ENCODE measurements at regions not wholly inside any gene's neighbourhood (a gene's known extent, or its start where the extent isn't known, plus 50 kb on each side); places are given as distances from the start of the nearest gene placed in this dataset.

- H3K27me3 ChIP-seq (ENCODE audit: control insufficient read depth in 3 of 3, insufficient read depth in 3 of 3, low read depth in 1 of 3, low read length in 3 of 3): no peaks in the 10 kb centered on the region
- no peak overlapping the region for H3K4ac ChIP-seq (ENCODE audit: low read length)
- H3K4me2 ChIP-seq (ENCODE audit: insufficient read depth, low read length, poor library complexity, severe bottlenecking): no peak overlapping the region
- no peak overlapping the region for H2BK12ac ChIP-seq (ENCODE audit: low read length)
- no peak overlapping the region for H3K23ac ChIP-seq (ENCODE audit: low read depth, low read length, poor library complexity)
- no peak overlapping the region for H2AFZ ChIP-seq (ENCODE audit: low read length)
- H3K18ac ChIP-seq (ENCODE audit: low read length): no peak overlapping the region
- H3K27ac ChIP-seq (replicated peaks; ENCODE audit: low read length): no peak overlapping the region
- no peak overlapping the region for H3K4me3 ChIP-seq (ENCODE audit: low read length in 2 of 2)
- no peak overlapping the region for H3K9ac ChIP-seq (ENCODE audit: low read depth, low read length, poor library complexity)
- DNase-seq (ENCODE audit: low spot score): no peak
- H3K36me3 ChIP-seq (replicated peaks in 1 of 2; ENCODE audit: control insufficient read depth in 2 of 2, insufficient read depth in 2 of 2, low read length in 2 of 2): no peaks in the 10 kb centered on the region
- no peak overlapping the region for H2BK5ac ChIP-seq (ENCODE audit: low read length)
- no peak overlapping the region for H2AK5ac ChIP-seq (ENCODE audit: low read depth, low read length)
- no peaks in the 10 kb centered on the region for H3K79me1 ChIP-seq (ENCODE audit: low read depth, low read length)
- no peak overlapping the region for H2BK120ac ChIP-seq (ENCODE audit: low read depth, low read length)
- WGBS, 2 donors (ENCODE audit: extremely low coverage in 2 of 2, insufficient read length in 2 of 2, insufficient replicate concordance in 1 of 2): no CpG with 5 or more reads among the region's 30 CpGs
- peaks cover 0 to 2% of the 10 kb centered on the region in 2 donors for H3K9me3 ChIP-seq (replicated peaks in 1 of 2; ENCODE audit: control insufficient read depth in 2 of 2, insufficient read depth in 1 of 2, low read depth in 1 of 2, low read length in 2 of 2)
- H4K91ac ChIP-seq (ENCODE audit: low read depth, low read length, poor library complexity): no peak overlapping the region
- H3K4me1 ChIP-seq (ENCODE audit: control insufficient read depth in 2 of 2, insufficient read depth in 1 of 2, low read depth in 1 of 2, low read length in 2 of 2): no peaks in the 10 kb centered on the region
- H4K8ac ChIP-seq (ENCODE audit: low read depth, low read length): no peak overlapping the region
- no peak overlapping the region for H2BK15ac ChIP-seq (ENCODE audit: low read length)
- no peak overlapping the region for H3K14ac ChIP-seq (ENCODE audit: low read length)
Observed at GRCh38 chr3:87375231-87375682, 98.9 kb upstream of the POU1F1 start.

GRCh38 chr3:87370007-87370406, 93.6 kb upstream of the POU1F1 start:
- Histone ChIP-seq H3K79me1 (ENCODE audit: low read depth, low read length) (no peaks in the 10 kb centered on the region), H2BK12ac (ENCODE audit: low read length) (no peak overlapping the region), H3K23ac (ENCODE audit: low read depth, low read length, poor library complexity) (no peak overlapping the region), H3K27me3 (ENCODE audit: control insufficient read depth in 3 of 3, insufficient read depth in 3 of 3, low read depth in 1 of 3, low read length in 3 of 3) (no peaks in the 10 kb centered on the region), H2BK5ac (ENCODE audit: low read length) (no peak overlapping the region), H2AFZ (ENCODE audit: low read length) (no peak overlapping the region), H3K4ac (ENCODE audit: low read length) (no peak overlapping the region), H3K9me3 (replicated peaks in 1 of 2; ENCODE audit: control insufficient read depth in 2 of 2, insufficient read depth in 1 of 2, low read depth in 1 of 2, low read length in 2 of 2) (peaks cover 0 to 2% of the 10 kb centered on the region in 2 donors), H3K18ac (ENCODE audit: low read length) (no peak overlapping the region), H3K9ac (ENCODE audit: low read depth, low read length, poor library complexity) (no peak overlapping the region), H2BK15ac (ENCODE audit: low read length) (no peak overlapping the region), H3K4me2 (ENCODE audit: insufficient read depth, low read length, poor library complexity, severe bottlenecking) (no peak overlapping the region), H3K4me3 (ENCODE audit: low read length in 2 of 2) (no peak overlapping the region), H3K4me1 (ENCODE audit: control insufficient read depth in 2 of 2, insufficient read depth in 1 of 2, low read depth in 1 of 2, low read length in 2 of 2) (peaks cover 0 to 2% of the 10 kb centered on the region in 2 donors), H4K8ac (ENCODE audit: low read depth, low read length) (no peak overlapping the region), H3K36me3 (replicated peaks in 1 of 2; ENCODE audit: control insufficient read depth in 2 of 2, insufficient read depth in 2 of 2, low read length in 2 of 2) (no peaks in the 10 kb centered on the region), H4K91ac (ENCODE audit: low read depth, low read length, poor library complexity) (no peak overlapping the region), H3K14ac (ENCODE audit: low read length) (no peak overlapping the region), H2AK5ac (ENCODE audit: low read depth, low read length) (no peak overlapping the region), H2BK120ac (ENCODE audit: low read depth, low read length) (no peak overlapping the region), H3K27ac (replicated peaks; ENCODE audit: low read length) (no peak overlapping the region)
- DNase-seq (ENCODE audit: low spot score): no peak
- no CpG with 5 or more reads among the region's 1 CpG for WGBS, 2 donors (ENCODE audit: extremely low coverage in 2 of 2, insufficient read length in 2 of 2, insufficient replicate concordance in 1 of 2)

GRCh38 chr3:87367736-87368135, 91.4 kb upstream of the POU1F1 start:
- WGBS, 2 donors (ENCODE audit: extremely low coverage in 2 of 2, insufficient read length in 2 of 2, insufficient replicate concordance in 1 of 2): no CpG with 5 or more reads among the region's 1 CpG

GRCh38 chr3:87363721-87364120, 87.3 kb upstream of the POU1F1 start:
- H2BK5ac ChIP-seq (ENCODE audit: low read length): no peak overlapping the region
- no peak for DNase-seq (ENCODE audit: low spot score)
- H3K27me3 ChIP-seq (ENCODE audit: control insufficient read depth in 3 of 3, insufficient read depth in 3 of 3, low read depth in 1 of 3, low read length in 3 of 3): no peaks in the 10 kb centered on the region
- no peak overlapping the region for H2BK15ac ChIP-seq (ENCODE audit: low read length)
- H2BK12ac ChIP-seq (ENCODE audit: low read length): no peak overlapping the region
- no peak overlapping the region for H3K23ac ChIP-seq (ENCODE audit: low read depth, low read length, poor library complexity)
- H3K4me3 ChIP-seq (ENCODE audit: low read length in 2 of 2): no peak overlapping the region
- no peak overlapping the region for H2BK120ac ChIP-seq (ENCODE audit: low read depth, low read length)
- no peak overlapping the region for H4K8ac ChIP-seq (ENCODE audit: low read depth, low read length)
- H3K4ac ChIP-seq (ENCODE audit: low read length): no peak overlapping the region
- no peaks in the 10 kb centered on the region for H3K4me1 ChIP-seq (ENCODE audit: control insufficient read depth in 2 of 2, insufficient read depth in 1 of 2, low read depth in 1 of 2, low read length in 2 of 2)
- no peaks in the 10 kb centered on the region for H3K36me3 ChIP-seq (replicated peaks in 1 of 2; ENCODE audit: control insufficient read depth in 2 of 2, insufficient read depth in 2 of 2, low read length in 2 of 2)
- H3K14ac ChIP-seq (ENCODE audit: low read length): no peak overlapping the region
- H3K9me3 ChIP-seq (replicated peaks in 1 of 2; ENCODE audit: control insufficient read depth in 2 of 2, insufficient read depth in 1 of 2, low read depth in 1 of 2, low read length in 2 of 2): no peaks in the 10 kb centered on the region
- H3K27ac ChIP-seq (replicated peaks; ENCODE audit: low read length): no peak overlapping the region
- H4K91ac ChIP-seq (ENCODE audit: low read depth, low read length, poor library complexity): no peak overlapping the region
- no peak overlapping the region for H2AFZ ChIP-seq (ENCODE audit: low read length)
- H3K4me2 ChIP-seq (ENCODE audit: insufficient read depth, low read length, poor library complexity, severe bottlenecking): no peak overlapping the region
- no peak overlapping the region for H3K9ac ChIP-seq (ENCODE audit: low read depth, low read length, poor library complexity)
- no peak overlapping the region for H2AK5ac ChIP-seq (ENCODE audit: low read depth, low read length)
- WGBS, 2 donors (ENCODE audit: extremely low coverage in 2 of 2, insufficient read length in 2 of 2, insufficient replicate concordance in 1 of 2): no CpG with 5 or more reads among the region's 2 CpGs
- no peaks in the 10 kb centered on the region for H3K79me1 ChIP-seq (ENCODE audit: low read depth, low read length)
- H3K18ac ChIP-seq (ENCODE audit: low read length): no peak overlapping the region

More at GRCh38 chr3:87367736-87368135, 91.4 kb upstream of the POU1F1 start:
- Histone ChIP-seq H2BK15ac (ENCODE audit: low read length) (no peak overlapping the region), H3K36me3 (replicated peaks in 1 of 2; ENCODE audit: control insufficient read depth in 2 of 2, insufficient read depth in 2 of 2, low read length in 2 of 2) (no peaks in the 10 kb centered on the region), H3K14ac (ENCODE audit: low read length) (no peak overlapping the region), H2AK5ac (ENCODE audit: low read depth, low read length) (no peak overlapping the region), H4K8ac (ENCODE audit: low read depth, low read length) (no peak overlapping the region), H3K79me1 (ENCODE audit: low read depth, low read length) (no peaks in the 10 kb centered on the region), H3K23ac (ENCODE audit: low read depth, low read length, poor library complexity) (no peak overlapping the region), H2AFZ (ENCODE audit: low read length) (no peak overlapping the region), H2BK120ac (ENCODE audit: low read depth, low read length) (no peak overlapping the region), H3K27ac (replicated peaks; ENCODE audit: low read length) (no peak overlapping the region), H2BK12ac (ENCODE audit: low read length) (no peak overlapping the region), H3K9me3 (replicated peaks in 1 of 2; ENCODE audit: control insufficient read depth in 2 of 2, insufficient read depth in 1 of 2, low read depth in 1 of 2, low read length in 2 of 2) (no peaks in the 10 kb centered on the region), H2BK5ac (ENCODE audit: low read length) (no peak overlapping the region), H3K9ac (ENCODE audit: low read depth, low read length, poor library complexity) (no peak overlapping the region), H3K4me1 (ENCODE audit: control insufficient read depth in 2 of 2, insufficient read depth in 1 of 2, low read depth in 1 of 2, low read length in 2 of 2) (peaks cover 0 to 2% of the 10 kb centered on the region in 2 donors), H3K4me2 (ENCODE audit: insufficient read depth, low read length, poor library complexity, severe bottlenecking) (no peak overlapping the region), H3K4ac (ENCODE audit: low read length) (no peak overlapping the region), H3K4me3 (ENCODE audit: low read length in 2 of 2) (no peak overlapping the region), H3K18ac (ENCODE audit: low read length) (no peak overlapping the region), H3K27me3 (ENCODE audit: control insufficient read depth in 3 of 3, insufficient read depth in 3 of 3, low read depth in 1 of 3, low read length in 3 of 3) (no peaks in the 10 kb centered on the region), H4K91ac (ENCODE audit: low read depth, low read length, poor library complexity) (no peak overlapping the region)
- DNase-seq (ENCODE audit: low spot score): no peak
